Astrocyte of the cerebellum (primary cell): ENCODE measurements at regions not wholly inside any gene's neighbourhood (a gene's known extent, or its start where the extent isn't known, plus 50 kb on each side); places are given as distances from the start of the nearest gene placed in this dataset.

ENCODE experiments used
- DNase-seq: peaks from one replicate; pipeline ENCODE4 v3.0.0-alpha.2; 2011; ENCODE audit warnings: low read depth
- H3K4me3 ChIP-seq: 2 replicates; pipeline ENCODE4 v1.5.1; 2011; ENCODE audit warnings: mild to moderate bottlenecking, low read depth, low read length, moderate library complexity
- in situ Hi-C: cut with HindIII; loops from 2 replicates; pipeline ENCODE4 v1.10.0; 2017; ENCODE audit warnings: low sequenced_read_pairs
- TF ChIP-seq, protein P1 (sequence below): IDR thresholded peaks from 2 replicates; pipeline ENCODE4 v1.5.1; 2012; ENCODE audit warnings: low read length, low read depth, moderate library complexity, mild to moderate bottlenecking; ENCODE audit errors: missing control alignments

DNA sequence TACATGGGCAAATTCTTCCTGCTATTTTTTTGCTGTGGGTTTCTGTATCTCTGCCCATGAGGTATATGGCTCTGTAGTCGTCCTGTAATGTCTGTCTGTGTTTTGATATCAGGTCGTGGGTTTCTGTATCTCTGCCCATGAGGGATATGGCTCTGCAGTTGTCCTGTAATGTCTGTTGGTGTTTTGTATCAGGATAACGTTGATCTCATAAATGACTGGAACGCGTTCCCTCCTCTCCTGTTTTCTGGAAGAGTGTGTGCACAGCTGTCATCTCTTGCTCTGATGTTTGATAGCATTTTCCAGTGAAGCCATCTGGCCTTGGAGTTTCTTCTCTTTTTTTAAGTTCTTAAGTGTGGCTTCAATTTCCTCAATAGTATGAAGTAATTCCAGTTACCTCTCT lies 57.2 kb downstream of the SOX1 start:
- no peak for DNase-seq
- no peak overlapping the region for H3K4me3 ChIP-seq
- TF ChIP-seq, protein P1, sequence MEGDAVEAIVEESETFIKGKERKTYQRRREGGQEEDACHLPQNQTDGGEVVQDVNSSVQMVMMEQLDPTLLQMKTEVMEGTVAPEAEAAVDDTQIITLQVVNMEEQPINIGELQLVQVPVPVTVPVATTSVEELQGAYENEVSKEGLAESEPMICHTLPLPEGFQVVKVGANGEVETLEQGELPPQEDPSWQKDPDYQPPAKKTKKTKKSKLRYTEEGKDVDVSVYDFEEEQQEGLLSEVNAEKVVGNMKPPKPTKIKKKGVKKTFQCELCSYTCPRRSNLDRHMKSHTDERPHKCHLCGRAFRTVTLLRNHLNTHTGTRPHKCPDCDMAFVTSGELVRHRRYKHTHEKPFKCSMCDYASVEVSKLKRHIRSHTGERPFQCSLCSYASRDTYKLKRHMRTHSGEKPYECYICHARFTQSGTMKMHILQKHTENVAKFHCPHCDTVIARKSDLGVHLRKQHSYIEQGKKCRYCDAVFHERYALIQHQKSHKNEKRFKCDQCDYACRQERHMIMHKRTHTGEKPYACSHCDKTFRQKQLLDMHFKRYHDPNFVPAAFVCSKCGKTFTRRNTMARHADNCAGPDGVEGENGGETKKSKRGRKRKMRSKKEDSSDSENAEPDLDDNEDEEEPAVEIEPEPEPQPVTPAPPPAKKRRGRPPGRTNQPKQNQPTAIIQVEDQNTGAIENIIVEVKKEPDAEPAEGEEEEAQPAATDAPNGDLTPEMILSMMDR = no peak
- in situ Hi-C loops = no loop called here

DNA sequence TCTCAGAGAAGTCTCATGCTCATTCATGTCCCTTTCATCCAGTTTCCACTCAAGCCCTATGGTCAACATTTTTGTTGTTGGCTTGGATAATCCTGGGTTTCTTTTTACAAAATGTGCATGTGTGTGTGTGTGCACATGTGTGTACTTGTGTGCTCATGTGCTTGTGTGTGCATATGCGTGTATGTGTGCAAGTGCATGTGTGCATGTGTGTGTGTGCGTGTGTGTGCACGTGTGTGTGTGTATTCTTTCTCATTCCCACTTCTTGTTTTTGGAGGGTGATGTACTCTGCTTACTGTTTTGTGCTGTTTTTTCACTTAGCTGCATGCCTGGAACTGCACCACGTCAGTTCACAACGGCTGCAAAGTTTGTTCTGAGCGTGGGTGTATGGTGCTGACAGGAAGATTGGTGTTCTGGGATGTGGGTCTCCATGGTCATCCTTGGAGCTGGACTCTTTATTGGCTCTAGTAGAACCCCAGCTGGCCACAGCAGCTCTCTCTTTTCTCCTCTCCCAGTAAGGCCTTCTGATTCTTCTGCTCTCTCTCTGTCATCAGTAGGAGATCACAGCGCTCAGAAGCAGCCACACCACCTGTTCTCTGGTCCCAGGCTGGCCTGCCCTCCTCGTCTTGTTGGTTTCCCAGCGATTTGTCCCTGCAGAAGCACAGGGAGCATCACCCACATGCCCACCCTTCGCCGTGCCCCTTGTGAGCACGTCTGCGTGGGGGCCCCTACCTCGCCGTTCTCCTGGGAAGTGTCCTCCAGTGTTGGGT lies 60.8 kb downstream of the SOX1 start:
- TF ChIP-seq, protein P1 = no peak
- no peak for DNase-seq
- H3K4me3 ChIP-seq = no peak overlapping the region
- in situ Hi-C loops = no loop called here

DNA sequence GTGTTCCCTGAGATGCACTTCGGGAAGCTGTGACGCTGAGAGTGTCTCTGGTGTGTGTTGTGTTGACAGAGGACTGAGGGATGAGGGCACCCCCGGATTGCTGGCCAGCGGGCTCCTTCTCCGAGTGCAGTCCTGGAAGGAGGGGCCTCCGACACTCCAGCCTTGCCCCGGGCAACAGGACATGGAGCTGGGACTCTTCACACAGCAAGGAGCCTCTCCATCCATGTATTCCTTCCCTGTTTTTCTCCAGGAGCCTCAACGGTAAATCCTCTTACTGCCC lies 61.3 kb downstream of the SOX1 start:
- in situ Hi-C loops = no loop called here
- TF ChIP-seq, protein P1 = no peak
- no peak overlapping the region for H3K4me3 ChIP-seq
- DNase-seq = no peak

DNA sequence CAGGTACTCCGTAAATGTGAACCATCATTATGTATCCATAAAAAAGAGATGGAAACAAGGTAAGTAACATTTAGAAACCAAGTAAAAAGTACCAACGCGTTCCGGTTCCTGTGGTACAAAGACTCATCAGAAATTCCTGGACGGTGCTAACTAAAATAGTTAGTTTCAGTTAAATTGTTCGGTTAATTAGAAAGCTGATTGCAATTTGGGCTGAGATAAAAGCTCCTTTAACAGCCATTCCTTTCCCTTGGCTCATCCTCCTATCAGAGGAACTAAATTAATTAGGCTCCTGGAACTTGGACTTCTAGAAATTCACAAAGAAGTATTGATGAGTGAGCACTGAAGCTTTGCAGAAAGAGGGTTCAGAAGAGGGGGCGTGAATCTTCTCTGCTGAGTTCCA lies 63.5 kb downstream of the SOX1 start:
- in situ Hi-C loops = no loop called here
- no peak for DNase-seq
- TF ChIP-seq, protein P1 = no peak
- no peak overlapping the region for H3K4me3 ChIP-seq

DNA sequence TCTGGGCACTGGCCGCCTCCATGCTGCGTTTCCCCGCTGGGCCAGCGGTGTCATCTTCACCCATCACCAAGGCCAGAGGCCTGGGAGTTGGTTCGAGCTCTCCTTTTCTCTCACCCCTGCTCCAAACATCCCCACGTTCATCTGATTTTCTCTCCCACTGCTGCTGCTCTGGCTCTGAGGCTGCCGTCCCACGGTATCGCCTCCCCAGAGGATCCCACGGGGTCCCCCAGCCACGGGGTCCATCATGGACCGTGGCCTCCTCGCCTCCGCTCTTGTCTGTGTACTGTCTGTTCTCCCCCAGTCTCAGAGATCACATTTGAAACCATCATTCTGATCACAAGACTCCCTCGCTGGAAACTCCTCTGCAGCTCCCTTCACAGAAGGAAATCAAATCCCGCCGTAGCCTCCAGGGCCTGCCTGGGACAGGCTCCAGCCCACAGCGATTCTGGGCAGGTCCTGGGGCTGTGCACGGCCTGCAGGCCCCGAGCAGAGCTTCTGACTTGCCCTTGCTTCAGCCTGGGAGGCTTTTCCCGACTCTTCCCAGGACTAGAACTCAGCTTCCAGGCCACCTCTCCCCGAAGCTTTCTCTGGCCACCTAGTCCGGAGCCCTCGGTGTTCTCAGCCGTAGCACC lies 64.2 kb downstream of the SOX1 start:
- in situ Hi-C loops = no loop called here

DNA sequence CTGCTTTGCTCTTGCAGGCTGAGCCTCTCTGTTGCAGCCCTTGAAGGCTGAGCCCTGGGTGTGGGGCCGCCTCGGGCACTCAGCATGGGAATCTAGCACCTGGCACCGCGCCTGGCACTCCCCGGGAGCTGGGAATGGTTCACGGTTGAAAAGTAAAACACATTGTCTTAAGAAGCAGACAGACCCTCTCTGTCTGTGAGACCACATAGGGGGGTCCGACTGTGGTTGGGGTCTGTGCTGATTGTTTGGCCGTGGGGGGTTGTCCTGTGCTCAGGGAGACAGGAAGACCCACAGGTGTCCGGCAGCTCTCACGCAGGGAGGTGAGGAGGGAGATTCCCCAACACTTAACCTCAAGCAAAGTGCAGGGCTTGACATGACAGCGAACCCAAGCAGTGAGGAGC lies 64.8 kb downstream of the SOX1 start:
- in situ Hi-C loops = no loop called here
- TF ChIP-seq, protein P1 = no peak
- no peak overlapping the region for H3K4me3 ChIP-seq
- DNase-seq = no peak

More for the DNA sequence above, 64.2 kb downstream of the SOX1 start:
- no peak overlapping the region for H3K4me3 ChIP-seq
- TF ChIP-seq, protein P1 = no peak
- no peak for DNase-seq
